OCI-LY1 (cell line): ENCODE measurements at regions not wholly inside any gene's neighbourhood (a gene's known extent, or its start where the extent isn't known, plus 50 kb on each side); places are given as distances from the start of the nearest gene placed in this dataset.

Experiments used
- EZH2 ChIP-seq: fragments of 200-600 bp; sonication (generic), shearing (Covaris generic); IDR thresholded peaks from 2 replicates; pipeline ENCODE4 v1.8.0; 2017; ENCODE audit warnings: borderline replicate concordance, mixed run types, mild to moderate bottlenecking, antibody characterized with exemption, low read length, moderate library complexity, mixed read lengths
- TF ChIP-seq, protein P1 (sequence below): fragments of 200-600 bp; sonication (generic), shearing (Covaris generic); IDR thresholded peaks from 2 replicates; pipeline ENCODE4 v1.5.1; 2017; ENCODE audit warnings: mild to moderate bottlenecking, antibody characterized with exemption, low read length, moderate library complexity, mixed read lengths

DNA sequence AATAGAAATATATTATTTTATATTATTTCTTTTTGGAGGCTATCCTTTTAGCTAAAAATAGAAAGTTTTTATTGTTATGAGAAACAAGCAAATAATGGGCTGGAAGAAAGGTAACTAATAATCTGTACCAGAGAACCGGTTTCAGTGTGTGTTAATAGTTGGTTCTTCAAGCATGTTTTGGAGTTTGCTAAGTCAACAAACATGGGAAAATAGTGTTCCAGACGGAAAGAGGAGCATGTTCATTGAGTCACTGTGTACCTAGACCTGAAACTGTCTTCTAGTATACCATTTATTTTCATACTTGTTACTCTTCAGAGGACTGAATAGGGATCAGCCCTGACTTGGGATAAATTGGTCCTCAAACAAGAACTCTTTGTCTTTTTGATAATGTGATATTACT is 134.5 kb upstream of the CWC22 start:
- TF ChIP-seq, protein P1, sequence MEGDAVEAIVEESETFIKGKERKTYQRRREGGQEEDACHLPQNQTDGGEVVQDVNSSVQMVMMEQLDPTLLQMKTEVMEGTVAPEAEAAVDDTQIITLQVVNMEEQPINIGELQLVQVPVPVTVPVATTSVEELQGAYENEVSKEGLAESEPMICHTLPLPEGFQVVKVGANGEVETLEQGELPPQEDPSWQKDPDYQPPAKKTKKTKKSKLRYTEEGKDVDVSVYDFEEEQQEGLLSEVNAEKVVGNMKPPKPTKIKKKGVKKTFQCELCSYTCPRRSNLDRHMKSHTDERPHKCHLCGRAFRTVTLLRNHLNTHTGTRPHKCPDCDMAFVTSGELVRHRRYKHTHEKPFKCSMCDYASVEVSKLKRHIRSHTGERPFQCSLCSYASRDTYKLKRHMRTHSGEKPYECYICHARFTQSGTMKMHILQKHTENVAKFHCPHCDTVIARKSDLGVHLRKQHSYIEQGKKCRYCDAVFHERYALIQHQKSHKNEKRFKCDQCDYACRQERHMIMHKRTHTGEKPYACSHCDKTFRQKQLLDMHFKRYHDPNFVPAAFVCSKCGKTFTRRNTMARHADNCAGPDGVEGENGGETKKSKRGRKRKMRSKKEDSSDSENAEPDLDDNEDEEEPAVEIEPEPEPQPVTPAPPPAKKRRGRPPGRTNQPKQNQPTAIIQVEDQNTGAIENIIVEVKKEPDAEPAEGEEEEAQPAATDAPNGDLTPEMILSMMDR: no peak
- TF ChIP-seq EZH2: no peak
